NCI-H748 (cell line): ENCODE measurements at regions not wholly inside any gene's neighbourhood (a gene's known extent, or its start where the extent isn't known, plus 50 kb on each side); places are given as distances from the start of the nearest gene placed in this dataset.

Experiments used
- DNase-seq: peaks from one replicate; lab custom pipeline; 2025; ENCODE audit not compliant: unreplicated experiment; lab: John Stamatoyannopoulos, UW

- DNase-seq: no peak
Measured at GRCh38 chr13:47005756-47006414, 109.0 kb upstream of the HTR2A start.

DNA sequence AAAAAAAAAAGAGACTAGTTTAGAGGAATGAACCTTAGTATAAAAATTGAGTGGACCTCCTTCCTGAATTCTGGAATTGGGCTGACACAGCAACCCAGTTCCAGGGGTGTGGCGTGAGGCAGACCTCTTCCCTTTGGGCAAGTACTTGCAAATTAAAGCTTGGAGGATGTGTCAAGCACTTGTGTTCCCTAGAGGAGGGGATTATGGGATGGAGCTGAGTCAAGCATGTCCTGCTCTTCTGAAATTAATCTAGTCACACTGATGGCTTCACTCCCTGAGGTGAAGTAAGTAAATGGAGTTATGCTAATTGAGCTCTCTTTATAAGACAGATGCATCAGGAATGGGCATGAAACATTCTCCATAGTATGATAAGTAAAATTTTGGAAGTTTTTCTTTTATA lies 107.7 kb upstream of the HTR2A start:
- no peak for DNase-seq

GRCh38 chr13:47004027-47004426 lies 107.2 kb upstream of the HTR2A start:
- peak; percentile 5 for DNase-seq

DNA sequence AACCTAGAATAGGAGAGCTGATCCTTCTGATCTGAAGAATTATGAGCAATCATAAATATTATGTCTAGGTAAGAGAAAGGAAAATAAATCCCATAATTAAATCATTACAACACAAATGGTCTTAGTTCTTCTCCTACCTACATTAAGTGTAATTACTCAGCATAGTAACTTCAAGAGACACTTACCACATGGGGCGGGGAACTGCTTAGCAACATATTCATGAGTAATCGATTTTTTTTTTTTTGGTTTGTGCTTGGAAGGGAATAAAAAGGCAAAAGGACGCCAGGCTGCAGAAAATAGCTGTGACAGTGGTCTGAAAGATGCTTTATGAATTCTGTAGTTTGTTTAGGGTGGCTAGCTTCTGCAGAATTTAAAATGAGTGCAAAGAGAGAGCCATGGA lies 103.3 kb upstream of the HTR2A start:
- DNase-seq: peak; percentile 58

DNA sequence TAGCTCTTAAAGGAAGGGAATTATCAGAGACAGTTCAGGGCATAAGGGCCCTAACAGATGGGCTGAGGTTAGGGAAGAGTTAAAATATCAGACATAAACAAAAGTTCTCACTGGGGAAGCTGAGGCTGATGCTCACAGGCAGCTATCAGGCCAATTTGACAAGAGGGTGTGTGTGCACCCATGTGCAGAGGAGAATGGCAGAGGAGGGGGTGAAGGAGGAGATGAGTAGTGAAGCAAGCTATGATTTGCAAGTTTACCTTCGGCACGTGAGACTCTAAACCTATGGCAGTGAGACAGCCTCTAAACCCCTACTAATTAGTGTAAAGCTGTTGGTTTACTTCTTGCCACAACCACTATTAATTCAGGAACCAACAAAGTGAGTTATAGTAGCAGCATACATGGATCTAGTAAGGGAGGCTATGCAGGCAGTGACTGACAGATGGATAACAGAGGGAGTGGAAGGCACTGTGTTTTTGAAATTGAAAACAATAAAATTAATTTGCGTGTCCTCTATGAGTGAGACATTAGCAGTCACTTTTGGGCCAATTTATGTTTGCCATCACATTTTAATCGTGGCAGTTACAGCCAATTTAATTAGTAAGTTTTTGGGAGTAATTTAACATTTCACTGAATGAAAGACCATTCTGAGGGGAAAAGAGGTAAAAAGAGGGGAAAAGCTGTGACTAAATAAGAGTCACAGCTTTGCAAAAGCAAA lies 99.6 kb upstream of the HTR2A start:
- DNase-seq: no peak

- no peak for DNase-seq
Measured at GRCh38 chr13:46995874-46996273, 99.0 kb upstream of the HTR2A start.

DNA sequence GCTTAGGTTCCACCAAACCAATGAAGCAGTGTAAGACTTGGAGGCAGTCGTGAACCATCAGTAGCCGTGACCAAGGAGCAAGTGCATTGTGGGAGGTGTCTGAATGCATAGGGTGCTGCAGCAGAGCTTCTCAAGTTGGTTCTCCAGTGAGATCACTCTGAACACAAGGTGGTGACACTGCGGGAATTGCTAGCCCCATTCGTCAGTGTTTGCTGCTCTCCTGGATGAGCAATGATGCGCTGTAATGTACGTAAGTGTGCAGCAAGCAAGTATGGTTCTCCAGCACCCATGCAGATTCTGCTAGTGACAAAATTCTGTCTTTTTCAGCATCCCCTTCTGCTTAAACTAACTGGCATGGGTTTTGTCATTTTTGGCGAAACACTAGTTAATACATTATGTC lies 97.6 kb upstream of the HTR2A start:
- DNase-seq: no peak

DNA sequence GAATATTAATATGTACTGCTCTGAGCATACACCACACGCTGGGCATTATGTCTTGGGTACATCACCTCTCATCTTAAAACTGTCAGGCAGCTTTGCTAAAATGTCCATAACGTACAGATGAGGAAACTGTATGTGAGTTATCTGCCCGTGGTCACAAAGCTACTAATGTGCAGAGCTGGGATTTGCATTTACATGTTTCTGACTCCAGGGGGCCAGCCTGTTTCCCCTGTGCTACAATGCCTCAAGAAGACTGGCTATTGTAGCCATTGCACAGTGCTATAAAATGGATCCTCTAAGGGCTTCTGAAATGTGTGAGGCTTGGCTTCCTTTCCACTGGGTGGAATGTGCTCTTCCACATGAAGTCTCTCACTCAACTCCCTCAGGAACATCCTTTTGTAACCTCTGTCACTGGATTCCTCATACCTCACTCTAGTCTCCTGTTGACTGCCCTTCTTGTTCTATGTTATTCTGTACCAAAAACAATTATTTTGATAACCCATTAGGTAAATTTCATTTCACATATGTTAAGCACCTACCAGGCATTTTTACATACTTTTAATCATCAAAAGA lies 95.6 kb upstream of the HTR2A start:
- peak; percentile 26 for DNase-seq

- DNase-seq: no peak
Measured at GRCh38 chr13:46983881-46984280, 87.0 kb upstream of the HTR2A start.

GRCh38 chr13:46982856-46983582 lies 86.2 kb upstream of the HTR2A start:
- DNase-seq: no peak

GRCh38 chr13:46975173-46975572 lies 78.3 kb upstream of the HTR2A start:
- no peak for DNase-seq

DNA sequence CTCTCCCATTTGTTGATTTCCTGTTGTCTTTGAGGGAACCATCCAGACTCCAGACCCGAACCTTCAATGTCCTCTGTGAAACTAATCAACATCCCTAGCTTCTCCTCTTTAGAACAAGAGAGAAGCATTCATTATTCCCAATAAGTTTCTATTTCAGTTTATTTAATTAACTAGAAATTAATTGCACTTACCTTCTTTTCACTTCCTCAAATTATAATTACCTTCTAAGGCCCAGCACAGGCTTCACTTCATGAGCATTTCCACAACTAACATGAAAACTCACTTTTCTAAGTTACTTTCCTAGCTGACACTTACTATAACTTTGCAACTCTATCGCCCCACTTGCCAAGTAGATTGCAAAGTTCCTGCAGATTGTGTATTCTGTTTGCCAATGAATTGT lies 71.6 kb upstream of the HTR2A start:
- DNase-seq: no peak

- peak; percentile 33 for DNase-seq
Measured at GRCh38 chr13:46964789-46965527, 68.1 kb upstream of the HTR2A start.

- peak; percentile 58 for DNase-seq
Measured at GRCh38 chr13:46963904-46964303, 67.1 kb upstream of the HTR2A start.

- DNase-seq: peak; percentile 30
Measured at GRCh38 chr13:46962281-46962941, 65.6 kb upstream of the HTR2A start.

- DNase-seq: no peak
Measured at GRCh38 chr13:46961719-46962118, 64.9 kb upstream of the HTR2A start.

DNA sequence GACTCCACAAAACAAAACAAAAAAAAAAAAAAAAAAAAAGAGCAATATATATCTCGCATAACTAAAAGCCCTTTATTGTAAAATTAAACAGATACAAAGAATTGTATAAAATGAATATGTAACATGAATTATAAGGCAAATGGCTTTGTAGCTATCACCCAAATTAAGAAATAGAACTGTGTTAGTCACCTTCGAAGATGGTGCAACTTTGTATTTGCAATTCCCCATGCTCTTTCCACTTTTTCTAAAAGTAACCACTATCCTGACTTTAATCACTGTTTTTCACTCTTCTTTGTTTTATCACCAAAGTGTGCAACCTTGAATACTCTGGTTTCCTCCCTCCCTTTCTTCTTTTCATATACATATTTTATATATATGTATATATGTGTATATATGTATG lies 57.1 kb upstream of the HTR2A start:
- no peak for DNase-seq

GRCh38 chr13:46953331-46953730 lies 56.5 kb upstream of the HTR2A start:
- DNase-seq: no peak

DNA sequence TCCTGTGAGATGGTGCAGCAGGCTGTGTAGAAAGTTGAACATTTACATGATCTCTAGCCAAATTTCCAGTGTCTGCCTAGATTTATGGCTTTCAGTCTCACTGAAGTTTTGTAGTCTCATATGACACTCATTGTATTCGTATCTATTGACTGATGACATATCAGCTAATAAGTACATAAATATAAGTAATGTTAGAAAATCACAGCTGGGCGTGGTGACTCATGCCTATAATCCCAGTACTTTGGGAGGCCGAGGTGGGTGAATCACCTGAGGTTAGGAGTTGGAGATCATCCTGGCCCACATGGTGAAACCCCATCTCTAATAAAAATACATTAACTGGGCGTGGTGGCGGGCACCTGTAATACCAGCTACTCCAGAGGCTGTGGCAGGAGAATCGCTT lies 54.7 kb upstream of the HTR2A start:
- DNase-seq: no peak

- DNase-seq: no peak
Measured at GRCh38 chr13:46949211-46949610, 52.4 kb upstream of the HTR2A start.

GRCh38 chr13:46948338-46948737 lies 51.5 kb upstream of the HTR2A start:
- no peak for DNase-seq
